NK-92 treated with Interleukin-12 subunit alpha and Interleukin-12 subunit beta, amount 100 ng/mL, for 24 hours (cell line): ENCODE measurements at regions not wholly inside any gene's neighbourhood (a gene's known extent, or its start where the extent isn't known, plus 50 kb on each side); places are given as distances from the start of the nearest gene placed in this dataset.
"Not testable (repeated sequence)": the region's sequence is repeated elsewhere in the genome, so short reads cannot be mapped to it uniquely, and the experiment has no call there.

Experiments
- DNase-seq: peaks from one replicate; lab custom pipeline; 2025; lab: John Stamatoyannopoulos, UW

DNA sequence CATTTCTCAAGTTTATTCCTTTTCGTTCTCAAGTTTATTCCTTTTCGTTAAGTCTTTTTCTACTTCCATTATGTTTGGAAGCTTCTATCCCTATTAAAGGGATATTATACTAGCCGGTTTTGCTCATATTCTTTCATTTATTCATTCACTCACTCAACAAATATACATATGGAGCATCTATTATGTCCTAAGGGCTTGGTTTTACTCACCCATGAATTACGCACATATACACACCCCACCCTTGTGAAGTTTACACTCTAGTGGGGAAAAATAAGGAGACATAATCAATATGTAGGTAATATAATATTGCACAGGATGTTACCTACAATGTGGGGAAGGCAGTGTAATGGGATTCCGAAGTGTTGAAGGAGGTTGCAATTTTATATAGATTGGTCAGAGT, 90.5 kb downstream of the ACTL7B start:
- no peak for DNase-seq

GRCh38 chr9:108762348-108763055, 93.3 kb downstream of the ACTL7B start:
- no peak for DNase-seq

GRCh38 chr9:108761655-108762347, 94.0 kb downstream of the ACTL7B start:
- no peak for DNase-seq

DNA sequence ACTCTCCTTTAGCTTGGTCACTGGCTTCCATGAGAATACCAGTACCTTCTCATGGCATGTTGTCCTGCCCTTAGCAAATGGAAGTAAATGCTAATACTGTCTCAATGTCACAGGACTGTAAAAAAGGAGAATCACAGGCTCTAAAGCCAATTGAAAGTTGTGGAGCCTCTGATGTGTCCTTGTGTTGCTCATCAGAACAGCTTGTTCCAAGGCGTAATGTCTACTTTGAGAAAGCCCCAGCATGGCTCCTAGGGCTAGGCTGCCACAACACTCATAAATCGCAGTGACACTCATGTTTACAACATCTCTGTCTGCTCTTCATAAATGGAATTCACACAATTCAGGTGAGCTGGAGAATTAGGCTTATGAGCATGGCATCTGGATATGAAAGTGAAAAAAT, 94.9 kb downstream of the ACTL7B start:
- no peak for DNase-seq

- no peak for DNase-seq
Observed at GRCh38 chr9:108759835-108760234, 96.0 kb downstream of the ACTL7B start.

- DNase-seq, result no peak
Observed at GRCh38 chr9:108759399-108759798, 96.4 kb downstream of the ACTL7B start.

- no peak for DNase-seq
Observed at GRCh38 chr9:108756746-108757490, 98.9 kb downstream of the ACTL7B start.

GRCh38 chr9:108755979-108756378, 99.8 kb downstream of the ACTL7B start:
- no peak for DNase-seq

DNA sequence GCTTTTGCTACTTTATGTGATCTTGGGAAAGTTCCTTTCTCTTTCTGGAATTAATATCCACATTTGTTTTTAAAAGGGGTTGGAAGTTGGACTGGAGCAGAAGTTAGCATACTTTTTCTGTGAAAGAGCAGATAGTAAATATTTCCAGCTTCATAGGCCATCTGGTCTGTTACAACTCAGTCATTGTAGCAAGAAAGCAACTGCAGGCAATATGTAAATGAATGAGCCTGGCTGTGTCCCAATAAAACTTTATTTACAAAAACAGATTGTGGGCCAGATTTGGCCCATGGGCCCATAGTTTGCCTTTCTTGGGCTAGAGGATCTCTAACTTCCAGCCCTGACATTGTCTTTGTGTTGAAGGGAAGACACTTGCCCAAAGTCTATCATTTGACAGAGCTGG, 104.4 kb downstream of the ACTL7B start:
- no peak for DNase-seq

DNA sequence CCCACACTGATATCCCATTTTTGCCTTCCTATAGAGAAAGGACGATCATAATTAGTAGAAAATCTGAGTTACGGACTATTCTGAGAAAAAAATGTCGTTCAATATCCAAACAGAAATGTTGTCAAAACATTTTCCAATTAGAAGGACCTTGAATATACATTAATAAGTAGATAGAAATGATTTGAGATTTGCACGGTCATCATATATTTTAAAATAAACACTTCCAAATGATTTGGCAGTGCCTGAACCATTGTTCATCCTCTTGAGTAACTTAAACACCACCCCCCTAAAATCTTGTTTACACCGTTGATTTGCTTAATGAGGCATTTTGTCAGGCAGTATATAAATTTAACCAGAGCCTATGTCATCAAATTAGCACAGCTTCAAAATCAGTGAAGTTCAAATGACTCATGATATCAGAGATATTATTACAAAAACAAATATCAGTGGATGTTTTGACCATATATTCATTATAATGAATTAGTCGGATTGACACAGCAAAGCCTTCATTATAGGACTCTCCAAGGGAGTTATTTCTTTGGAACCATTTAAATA, 105.0 kb downstream of the ACTL7B start:
- DNase-seq, result no peak

- DNase-seq, result no peak
Observed at GRCh38 chr9:108748776-108749175, 107.0 kb downstream of the ACTL7B start.

GRCh38 chr9:108746864-108747263, 108.9 kb downstream of the ACTL7B start:
- no peak for DNase-seq

DNA sequence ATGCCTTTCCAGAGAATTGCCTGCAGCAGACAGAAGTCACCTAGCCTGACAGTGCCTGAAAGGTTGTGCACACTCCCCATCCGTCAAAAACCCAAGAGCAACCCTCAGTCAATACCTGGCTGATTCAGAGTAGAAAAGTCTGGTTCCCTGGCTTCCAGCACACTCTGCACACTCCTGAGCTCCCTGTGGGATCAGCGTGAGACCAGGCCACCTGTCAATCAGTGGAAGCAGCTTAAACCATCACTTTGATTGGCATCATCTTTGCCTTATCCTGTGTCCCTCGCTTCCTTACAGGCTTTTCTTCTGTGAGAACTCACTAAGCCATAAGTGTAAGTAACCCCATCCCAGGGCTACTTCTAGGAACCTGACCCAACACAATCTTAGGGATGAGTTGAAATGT, 109.8 kb downstream of the ACTL7B start:
- DNase-seq, result no peak

- DNase-seq, result no peak
Observed at GRCh38 chr9:108744641-108745040, 111.1 kb downstream of the ACTL7B start.

GRCh38 chr9:108743901-108744371, 111.8 kb downstream of the ACTL7B start:
- DNase-seq, result no peak

GRCh38 chr9:108743416-108743815, 112.4 kb downstream of the ACTL7B start:
- DNase-seq, result no peak

GRCh38 chr9:108742191-108742590, 113.6 kb downstream of the ACTL7B start:
- no peak for DNase-seq

GRCh38 chr9:108731292-108731691, 124.5 kb downstream of the ACTL7B start:
- not testable (repeated sequence) for DNase-seq

GRCh38 chr9:108727580-108728111, 128.1 kb downstream of the ACTL7B start:
- no peak for DNase-seq

GRCh38 chr9:108724652-108725051, 131.1 kb downstream of the ACTL7B start:
- DNase-seq, result no peak

DNA sequence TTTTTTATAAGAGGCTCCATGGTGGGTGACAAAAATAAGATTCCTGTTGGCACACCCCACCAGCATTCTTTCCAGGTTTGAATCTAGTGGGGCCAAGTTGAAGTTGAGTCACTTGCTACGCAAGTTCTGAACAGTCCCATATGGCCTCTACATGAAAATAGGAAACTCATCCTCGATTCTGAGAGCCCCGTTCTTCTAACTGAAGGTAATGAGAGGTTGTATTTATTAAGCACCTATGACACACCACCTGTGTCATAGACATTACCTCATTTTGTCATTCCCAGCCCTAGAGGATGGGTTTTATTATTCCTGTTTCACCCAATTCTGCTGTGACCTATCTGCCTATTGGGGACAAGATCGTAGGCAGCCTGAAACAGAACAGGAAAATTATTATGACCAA, 131.7 kb downstream of the ACTL7B start:
- no peak for DNase-seq

- DNase-seq, result no peak
Observed at GRCh38 chr9:108722396-108722795, 133.4 kb downstream of the ACTL7B start.
